ENCODE measurements at regions not wholly inside any gene's neighbourhood (a gene's known extent, or its start where the extent isn't known, plus 50 kb on each side); places are given as distances from the start of the nearest gene placed in this dataset.

DNA sequence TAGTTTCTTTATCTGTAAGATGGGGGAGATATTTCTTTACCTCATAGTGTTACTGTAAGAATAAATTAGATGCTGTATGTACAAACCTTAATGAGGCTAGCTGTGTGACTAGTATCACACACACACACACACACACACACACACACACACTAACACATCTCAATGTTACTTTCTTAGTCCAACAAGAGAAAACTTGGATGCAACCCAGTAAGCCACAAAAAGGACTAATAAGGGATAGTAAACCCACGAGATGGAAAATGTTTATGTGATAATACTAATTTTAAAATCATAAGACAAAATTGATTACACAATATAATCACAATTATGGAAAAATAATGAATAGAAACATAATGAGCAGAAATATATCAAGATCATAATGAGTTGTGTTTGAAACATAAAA lies 437.7 kb upstream of the ZNF507 start:
- DNase-seq (ENCODE audit: low read depth in 3 of 3, low spot score in 2 of 3): no peak

DNA sequence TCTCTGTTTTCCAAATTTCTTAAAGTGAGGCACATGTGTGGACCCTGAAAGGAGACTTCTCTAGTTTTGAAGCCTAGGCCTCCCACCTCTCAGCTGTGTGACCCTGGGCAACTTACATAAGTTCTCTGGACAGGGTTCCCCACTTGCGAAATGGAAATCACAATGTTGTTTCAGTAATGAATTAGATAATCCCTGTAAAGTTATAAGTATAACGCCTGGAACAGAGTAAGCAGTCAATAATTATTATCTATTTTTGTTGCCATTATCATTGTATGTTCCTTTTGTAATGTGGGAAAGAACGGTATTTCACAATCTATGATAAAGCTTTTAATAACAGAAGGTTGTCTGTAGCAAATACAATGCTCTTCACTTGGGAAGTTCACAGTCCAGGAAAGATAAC lies 437.3 kb upstream of the ZNF507 start:
- DNase-seq (ENCODE audit: low read depth in 3 of 3, low spot score in 2 of 3): no peak

DNA sequence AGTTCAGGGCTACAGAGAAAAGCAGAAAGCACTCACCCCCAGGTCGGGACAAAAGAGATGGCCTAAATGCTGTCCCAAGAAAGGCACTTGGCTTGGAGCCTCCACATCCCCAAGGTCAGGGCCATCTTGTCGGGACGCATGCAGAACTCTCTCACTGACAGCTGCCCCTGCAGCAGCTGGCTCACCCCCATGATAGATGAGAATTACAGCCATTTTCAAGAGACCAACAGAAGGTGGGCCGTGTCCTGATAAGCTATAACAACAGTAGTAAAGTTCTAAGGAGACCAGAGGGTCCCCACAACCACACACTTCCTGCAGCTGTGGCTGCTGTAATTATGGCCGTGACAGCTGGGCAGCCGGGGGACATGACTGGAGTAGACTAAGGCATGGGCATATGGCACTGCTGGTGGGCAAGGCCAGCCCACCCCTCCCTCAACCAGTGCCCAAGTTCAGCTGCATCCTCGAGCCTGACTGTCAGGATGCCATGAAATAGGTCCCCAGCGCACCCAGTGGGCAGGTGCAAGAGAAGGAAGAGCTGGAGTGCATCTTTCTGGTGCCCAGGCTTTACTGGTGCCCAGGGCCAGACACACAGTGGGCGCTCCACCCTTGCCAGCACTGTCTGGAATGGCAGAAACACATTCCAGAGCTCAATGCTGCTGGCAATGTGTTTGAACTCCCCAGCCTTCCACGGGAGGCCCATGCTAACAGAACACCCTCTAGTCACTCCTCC lies 436.7 kb upstream of the ZNF507 start:
- DNase-seq (ENCODE audit: low read depth in 3 of 3, low spot score in 2 of 3): no peak

DNA sequence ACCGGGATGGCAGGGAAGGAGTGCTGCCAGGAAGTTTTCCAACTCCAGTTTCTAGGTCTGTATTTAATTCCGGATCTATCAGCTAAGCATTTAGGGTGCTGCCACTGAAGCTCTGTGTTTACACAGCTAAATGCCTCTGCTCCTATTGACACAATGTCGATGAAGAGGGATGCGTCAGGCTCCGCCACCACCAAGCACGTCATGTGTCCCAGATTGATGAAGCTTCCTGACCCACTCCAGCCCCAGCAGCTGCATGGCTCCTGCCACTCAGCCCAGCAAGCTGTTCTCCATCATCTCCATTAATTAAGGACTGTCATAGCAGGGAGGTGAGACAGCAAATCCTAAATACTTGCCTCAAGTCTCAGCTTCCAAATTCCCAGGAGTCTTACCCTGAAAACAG lies 435.2 kb upstream of the ZNF507 start:
- DNase-seq (ENCODE audit: low read depth in 3 of 3, low spot score in 2 of 3): no peak

DNA sequence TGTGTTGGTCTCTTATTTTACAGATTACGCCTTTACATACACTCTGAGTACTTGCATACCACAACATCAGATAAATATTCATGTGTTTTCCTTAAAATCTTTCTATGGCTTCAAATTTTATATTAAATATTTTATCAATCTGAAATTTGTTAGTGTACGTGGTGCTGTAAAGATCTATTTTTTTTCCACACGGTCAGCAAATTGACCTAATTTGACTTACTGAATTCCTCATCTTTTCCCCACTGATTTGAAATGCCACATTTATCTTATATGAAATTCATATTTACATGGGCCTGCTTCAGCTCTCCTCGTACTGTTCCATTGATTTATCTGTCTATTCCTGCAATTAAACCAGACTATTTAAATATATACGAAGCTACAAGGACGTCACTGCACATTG lies 433.8 kb upstream of the ZNF507 start:
- DNase-seq (ENCODE audit: low read depth in 3 of 3, low spot score in 2 of 3): no peak

DNA sequence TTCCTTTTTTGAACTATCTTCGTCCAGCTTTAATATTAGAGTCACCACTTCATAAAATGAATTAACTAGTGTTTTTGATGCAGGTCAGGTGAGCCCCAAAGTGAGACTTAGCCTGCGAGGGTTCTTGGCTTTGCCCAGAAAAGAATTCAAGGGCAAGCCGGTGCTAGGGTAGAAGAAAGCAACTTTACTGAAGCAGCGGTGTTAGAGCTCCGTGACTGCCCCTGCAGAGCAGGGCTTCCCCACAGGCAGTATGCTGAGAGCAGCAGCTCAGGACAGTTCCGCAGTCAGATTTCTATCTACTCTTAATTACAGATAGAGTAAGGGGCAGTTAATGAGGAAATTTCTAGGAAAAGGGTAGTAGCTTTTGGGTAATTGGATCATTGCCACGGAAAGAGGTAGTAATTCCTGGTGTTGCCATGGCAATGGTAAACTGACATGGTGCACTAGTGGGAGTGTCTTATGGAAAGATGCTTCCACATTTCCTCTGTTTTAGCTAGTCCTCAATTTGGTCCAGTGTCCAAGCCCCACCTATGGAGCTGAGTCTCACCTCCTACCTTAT lies 432.2 kb upstream of the ZNF507 start:
- DNase-seq (ENCODE audit: low read depth in 3 of 3, low spot score in 2 of 3): no peak

DNA sequence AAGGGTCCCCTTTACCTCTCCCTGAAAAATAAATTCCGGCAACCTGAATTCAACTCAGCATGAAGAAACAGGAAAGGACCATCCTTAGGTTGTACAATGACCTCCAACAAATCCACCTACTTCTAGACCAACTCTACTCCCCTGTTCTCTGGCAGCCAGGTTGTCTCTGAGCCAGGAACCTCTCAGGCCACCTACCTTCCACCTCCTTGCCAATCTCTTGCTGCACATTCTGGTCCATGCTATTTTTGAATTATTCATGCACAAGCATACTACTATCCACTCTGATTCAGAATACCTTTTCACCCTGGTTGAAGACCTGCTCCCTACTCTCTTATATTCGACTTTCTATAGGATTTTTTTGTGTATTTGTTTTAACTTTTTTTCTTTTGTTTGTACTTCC lies 415.0 kb upstream of the ZNF507 start:
- no peak for DNase-seq (ENCODE audit: low read depth in 3 of 3, low spot score in 2 of 3)

DNA sequence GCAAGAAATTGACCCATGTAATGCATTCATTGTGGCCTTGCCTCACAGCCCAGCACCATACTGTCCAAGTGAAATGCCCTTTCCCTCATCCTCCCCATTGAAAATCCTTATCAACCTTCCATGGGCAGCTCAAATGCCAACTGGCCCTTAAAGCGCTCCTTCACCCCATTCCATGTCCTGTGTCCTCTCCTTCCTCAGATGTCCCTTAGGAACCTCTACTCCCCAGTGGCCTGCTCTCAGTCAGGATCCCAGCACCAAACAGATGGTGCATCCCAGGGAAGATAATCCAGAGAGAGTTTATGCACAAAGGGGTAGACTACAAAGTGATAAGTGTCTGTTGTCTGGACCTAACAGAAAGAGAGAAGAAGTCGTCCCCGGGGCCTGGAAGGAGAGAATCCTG lies 407.4 kb upstream of the ZNF507 start:
- DNase-seq (ENCODE audit: low read depth in 3 of 3, low spot score in 2 of 3): no peak

DNA sequence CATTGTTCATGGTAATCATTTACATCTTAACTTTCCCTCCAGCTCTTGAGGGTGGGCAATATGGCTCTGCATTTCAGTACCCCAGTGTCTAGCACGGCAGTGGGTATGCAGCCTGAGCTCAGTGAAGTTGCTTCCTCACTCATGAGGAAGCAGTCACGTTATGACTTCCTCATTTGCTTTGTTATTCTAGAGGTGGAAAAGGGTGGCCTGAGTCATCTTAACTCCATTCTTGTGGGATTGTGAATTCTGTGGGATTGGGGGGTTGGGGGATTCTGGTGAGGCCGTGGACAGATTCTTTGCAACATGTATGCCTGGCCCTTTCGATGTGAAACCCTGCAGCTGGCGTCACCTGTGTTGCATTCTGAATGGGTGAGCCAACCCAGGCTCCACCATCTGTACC lies 406.7 kb upstream of the ZNF507 start:
- DNase-seq (ENCODE audit: low read depth in 3 of 3, low spot score in 2 of 3): no peak

DNA sequence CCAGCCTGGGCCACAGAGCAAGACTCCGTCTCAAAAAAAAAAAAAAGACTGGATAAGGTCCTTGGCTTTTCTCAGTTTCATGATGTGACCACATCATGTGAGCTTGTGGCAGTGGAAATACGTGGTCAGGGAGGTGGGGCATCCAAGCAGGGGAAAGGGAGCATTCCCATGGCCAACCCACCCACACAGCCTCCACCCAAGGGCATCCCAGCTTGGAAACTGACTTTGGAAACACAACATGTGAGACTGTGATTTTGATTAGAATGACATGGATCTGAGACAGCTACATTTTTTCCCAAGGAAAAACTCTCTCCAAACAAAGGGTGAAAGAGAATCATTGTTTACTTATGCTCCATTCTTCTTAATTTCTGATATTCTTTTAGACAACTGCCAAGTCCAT lies 405.0 kb upstream of the ZNF507 start:
- DNase-seq (ENCODE audit: low read depth in 3 of 3, low spot score in 2 of 3): no peak

DNA sequence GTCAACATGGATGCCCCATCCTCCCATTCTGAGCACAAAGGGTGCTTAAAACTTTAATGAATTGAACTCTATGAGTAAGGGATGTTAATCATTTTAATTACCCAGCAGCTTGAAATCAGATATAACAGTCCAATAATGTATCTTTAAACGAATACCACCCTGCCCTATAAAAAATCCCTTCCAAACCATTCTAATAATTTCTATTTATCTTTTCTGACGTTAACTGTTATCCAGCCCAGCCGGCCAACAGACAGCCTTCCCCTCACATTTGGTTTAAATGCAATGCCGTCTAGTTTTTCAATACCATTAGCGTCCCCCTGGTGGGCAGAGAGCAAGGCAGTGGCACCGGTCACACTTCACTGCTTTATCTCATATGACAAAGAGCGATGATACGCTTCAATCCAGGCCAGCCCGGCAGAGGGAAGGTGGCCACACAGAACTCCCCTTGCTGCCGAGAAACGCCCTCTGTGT lies 402.2 kb upstream of the ZNF507 start:
- peak; percentile 49 to 67 (median 51) for DNase-seq (ENCODE audit: low read depth in 3 of 3, low spot score in 2 of 3)

DNA sequence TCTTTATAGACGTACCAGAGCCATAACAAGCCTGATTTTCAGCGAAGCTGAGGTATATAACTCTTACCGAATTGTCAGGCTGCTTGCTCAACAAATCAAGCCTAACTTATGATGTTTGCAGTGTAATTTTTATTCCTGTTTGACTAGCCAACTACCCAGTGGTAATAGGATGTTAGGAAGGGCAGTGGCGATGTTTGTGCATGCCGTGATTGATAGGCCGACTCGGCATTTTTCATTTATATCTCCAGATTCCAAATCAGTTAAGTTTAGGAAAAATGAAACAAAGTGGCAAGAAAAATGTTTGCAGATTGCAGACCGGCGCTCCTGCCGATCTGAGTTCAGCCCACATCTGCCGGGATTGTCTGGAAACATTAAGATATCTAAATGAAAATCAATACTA lies 401.6 kb upstream of the ZNF507 start:
- no peak for DNase-seq (ENCODE audit: low read depth in 3 of 3, low spot score in 2 of 3)

DNA sequence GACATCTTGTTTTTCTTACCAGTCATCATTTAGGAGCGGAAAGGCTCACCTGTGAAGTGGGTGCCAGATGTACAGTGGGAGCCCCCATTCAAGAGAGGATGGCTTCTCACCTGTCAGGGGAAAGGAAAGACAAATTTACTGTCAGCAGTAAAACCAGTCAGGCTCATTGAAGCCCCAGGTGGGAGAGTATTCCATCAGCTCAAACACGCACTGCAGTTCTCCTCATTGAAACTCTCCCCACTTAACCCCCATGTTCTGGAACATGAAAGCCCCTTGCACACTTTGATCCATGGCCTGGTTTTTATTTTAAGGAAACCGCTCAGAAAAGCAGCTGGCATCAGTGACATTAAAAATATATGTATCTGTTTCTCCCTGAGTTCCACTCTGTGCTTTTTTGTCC lies 401.1 kb upstream of the ZNF507 start:
- DNase-seq (ENCODE audit: low read depth in 3 of 3, low spot score in 2 of 3): no peak

DNA sequence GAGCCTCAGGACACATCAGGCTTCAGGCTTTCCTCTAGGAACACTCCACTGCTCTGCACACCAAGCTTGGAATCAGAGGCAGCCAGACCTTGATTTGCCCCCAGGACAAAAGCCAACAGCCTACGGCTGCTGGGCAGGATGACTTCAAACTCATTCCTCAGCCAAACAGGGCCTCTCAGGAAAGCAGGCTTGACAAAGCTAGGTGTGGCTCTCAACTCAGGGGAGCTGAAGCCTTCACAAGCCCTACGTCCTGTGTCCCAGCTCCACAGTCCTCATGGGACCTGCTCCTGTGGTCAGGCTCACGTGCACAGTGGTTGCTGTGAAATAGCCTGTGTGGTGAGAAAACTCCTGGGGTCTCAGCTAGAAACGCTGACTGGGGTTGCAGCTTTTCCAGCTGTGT lies 398.9 kb upstream of the ZNF507 start:
- DNase-seq (ENCODE audit: low read depth in 3 of 3, low spot score in 2 of 3): no peak

DNA sequence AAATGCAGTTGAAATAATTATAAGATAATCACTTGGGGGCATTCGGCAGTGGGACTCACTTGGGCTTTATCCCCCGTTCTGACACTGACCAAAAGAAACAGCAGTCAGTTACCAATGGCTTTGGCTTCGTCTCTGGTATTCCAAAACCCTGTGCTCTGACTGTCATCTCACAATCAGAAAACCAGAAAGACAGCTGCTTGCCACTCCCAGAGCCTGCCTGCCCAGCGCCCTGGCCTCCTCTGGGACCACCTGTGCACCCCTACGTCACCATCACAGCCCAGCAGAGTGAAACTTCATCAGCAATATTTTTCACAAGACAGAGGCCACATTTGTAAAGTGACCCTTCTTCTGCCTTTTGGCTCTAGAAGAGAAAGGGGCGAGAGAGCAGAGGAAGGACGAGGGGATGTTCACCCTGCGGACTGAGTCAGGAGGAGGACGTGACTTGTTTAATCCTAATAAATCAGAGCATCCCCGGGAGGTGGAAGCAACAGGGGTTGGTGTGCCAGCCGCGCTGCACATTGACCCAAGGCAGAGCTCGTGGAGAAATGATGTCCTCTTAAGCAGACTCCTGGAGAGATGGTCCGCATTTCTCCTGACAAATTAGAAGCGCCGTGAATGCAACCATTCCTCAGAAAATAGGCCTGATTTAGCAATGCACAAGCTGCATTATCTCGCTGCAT lies 397.8 kb upstream of the ZNF507 start:
- DNase-seq (ENCODE audit: low read depth in 3 of 3, low spot score in 2 of 3): no peak

DNA sequence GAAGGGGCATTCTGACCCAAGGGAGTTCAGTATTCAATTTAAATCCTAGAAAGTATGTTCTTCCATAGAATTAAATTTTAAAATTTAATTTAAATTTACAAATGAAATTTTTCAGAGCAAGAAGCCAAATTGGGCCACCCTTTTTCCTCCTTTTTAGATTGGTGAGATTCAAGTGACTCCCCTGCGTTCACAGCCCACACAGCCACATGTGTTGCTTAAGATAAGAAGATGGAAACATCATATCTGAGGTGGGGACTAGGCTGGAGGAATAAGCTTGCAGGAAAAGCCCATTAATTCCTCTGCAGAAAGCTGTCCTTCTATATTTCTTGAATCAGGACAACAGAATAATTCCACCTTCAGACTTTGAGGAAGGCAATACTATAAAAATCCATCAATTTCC lies 392.7 kb upstream of the ZNF507 start:
- DNase-seq (ENCODE audit: low read depth in 3 of 3, low spot score in 2 of 3): no peak

DNA sequence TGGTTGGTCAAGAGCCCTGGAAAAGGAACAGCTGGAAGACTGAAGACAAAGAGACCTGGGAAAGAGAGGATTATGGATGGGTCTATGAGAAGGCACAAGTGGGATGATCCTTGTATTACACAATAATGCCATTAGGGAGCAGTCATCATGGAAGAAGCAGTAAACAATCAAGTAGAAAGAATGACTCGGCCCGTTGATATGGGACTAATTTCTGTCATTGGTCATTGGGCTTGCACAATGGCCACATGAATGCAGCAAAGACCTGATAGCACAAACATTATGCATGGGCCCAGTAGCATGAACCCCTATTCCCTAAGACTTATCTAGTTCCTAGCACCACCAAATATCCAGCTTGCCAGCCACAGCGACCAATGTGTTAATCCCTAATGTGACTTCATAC lies 390.3 kb upstream of the ZNF507 start:
- no peak for DNase-seq (ENCODE audit: low read depth in 3 of 3, low spot score in 2 of 3)

DNA sequence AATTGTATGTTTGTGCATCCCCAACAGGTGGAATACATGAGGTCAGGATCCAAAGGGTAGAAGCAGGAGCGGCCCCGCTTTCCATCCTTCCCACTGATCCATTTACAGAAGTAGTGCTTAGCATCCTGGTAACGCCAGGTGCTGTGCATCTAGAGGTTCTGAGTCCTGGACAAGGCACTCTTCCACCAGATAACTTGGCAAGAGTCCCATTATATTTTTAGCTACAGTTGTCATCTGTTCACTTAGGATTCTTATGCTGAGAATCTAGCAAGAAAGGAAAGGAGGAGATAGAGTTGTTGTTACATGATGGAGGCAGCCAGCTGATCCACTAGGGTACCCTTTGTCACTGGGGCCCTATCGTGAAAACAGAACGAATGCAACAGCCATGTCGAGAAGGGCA lies 389.5 kb upstream of the ZNF507 start:
- DNase-seq (ENCODE audit: low read depth in 3 of 3, low spot score in 2 of 3): no peak

DNA sequence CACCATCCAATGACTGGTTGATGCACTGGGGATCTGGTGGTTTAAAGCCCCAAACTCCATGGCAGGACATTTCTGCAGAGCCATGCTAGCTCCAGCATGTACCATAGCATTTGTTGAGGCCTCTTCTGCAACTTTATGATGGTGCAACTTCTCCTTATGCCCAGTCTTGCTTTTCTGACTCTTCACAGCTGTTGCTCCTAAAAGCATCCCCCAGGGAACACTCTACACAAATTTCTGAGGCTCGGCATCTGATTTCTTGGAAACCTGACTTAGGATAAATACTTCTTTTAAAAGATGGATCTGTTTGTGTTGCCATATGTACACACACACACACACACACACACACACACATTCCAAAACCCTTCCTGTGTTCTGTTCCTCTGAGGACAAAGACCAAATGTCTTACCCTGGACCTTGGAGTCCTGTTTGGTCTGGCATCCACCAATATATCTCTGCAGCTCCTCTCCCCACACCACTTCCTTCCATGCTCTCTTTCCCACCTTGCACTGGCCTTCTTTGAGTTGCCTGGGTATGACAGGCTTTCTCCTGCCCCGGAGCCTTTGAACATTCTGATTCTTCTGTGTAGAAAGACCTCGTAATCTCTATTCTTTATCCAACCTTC lies 388.5 kb upstream of the ZNF507 start:
- DNase-seq (ENCODE audit: low read depth in 3 of 3, low spot score in 2 of 3): no peak

DNA sequence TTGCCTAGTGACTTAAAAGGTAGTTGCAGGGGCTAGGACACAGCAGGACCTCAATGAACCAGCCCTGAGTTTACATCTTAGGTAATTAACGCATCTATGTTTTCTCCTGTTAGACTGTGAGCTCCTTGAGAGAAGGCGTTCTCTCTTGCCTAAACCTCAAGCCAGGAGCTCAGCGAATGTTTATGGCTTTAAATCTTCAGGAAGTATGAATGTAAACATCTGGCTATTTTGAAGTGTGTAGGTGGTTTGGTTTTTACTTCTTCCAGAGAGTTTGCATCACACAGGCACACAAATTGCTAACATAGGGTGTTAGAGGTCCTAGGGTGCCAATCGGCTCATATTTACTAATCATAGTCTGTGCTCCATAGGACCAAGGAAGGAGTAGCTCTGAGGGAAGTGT lies 387.7 kb upstream of the ZNF507 start:
- no peak for DNase-seq (ENCODE audit: low read depth in 3 of 3, low spot score in 2 of 3)

DNA sequence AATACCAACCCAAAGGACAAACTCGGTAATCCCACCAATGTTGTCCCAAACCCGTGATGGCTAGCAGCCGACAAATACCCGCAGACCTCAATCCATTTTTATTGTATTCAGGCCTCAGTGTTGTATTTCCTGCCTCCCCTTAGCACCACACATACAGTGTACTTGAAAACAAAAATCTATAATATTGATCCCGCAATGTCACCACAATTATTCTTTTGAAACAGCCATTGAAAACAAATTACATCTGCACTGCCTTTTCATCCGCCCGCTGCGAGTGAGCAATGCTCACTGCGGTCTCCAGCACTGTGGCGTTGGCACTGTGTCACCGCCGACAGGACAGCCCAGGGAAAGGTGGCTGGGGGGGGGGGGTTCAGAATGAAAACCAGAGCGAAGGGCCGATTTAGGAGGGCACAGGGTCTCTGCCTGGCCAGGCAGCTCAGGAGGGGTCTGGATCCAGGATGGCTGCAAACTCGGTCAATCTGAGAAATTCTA lies 385.8 kb upstream of the ZNF507 start:
- no peak for DNase-seq (ENCODE audit: low read depth in 3 of 3, low spot score in 2 of 3)

DNA sequence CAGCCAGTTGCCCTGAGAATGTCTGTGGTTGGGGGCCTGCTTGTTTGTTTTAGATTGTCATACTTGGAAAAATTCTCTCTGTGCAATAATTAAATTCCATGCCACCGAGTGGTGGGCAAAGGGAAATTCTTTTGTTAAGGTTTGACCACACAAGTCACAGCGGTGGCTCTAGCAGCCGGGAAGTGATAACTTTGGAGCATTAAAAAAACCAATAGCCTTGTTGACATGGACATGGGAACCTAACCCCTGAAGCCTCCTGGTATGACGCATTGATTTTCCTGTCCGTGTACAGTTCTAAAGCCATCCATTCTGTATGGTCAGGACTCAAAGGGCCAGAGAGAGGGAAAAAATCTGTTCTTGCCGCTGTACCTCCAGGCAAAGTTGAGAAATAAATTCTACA lies 384.9 kb upstream of the ZNF507 start:
- DNase-seq (ENCODE audit: low read depth in 3 of 3, low spot score in 2 of 3): no peak
